Pancreas (tissue), 10 donors: ENCODE measurements at regions not wholly inside any gene's neighbourhood (a gene's known extent, or its start where the extent isn't known, plus 50 kb on each side); places are given as distances from the start of the nearest gene placed in this dataset.

Source experiments
- ATAC-seq, 4 donors: fragments of 200-7000 bp; cut with Tn5 transposase; one replicate each; pipeline versions ENCODE4 v1.8.0 to v1.9.1; 2020; ENCODE audit warnings: mild to moderate bottlenecking in 4 of 4, moderate library complexity in 4 of 4
- DNase-seq, 6 donors: peaks; one replicate each; pipeline ENCODE4 v3.0.0-alpha.2; 2020
- FAIRE-seq: peaks from 2 replicates; lab custom pipeline; 2012; peaks lifted over from hg19 to GRCh38; lab: Jason Lieb, UNC
- H3K27ac ChIP-seq, 4 donors: fragments of 200-600 bp; sonication (generic); 1 replicate in 3 of 4; 2 replicates in 1 of 4; pipeline versions ENCODE4 v1.5.0 to v1.8.0; 2020
- H3K27me3 ChIP-seq, 4 donors: fragments of 200-600 bp; one replicate each; pipeline ENCODE4 v1.8.0; 2021
- H3K36me3 ChIP-seq, 3 donors: fragments of 200-600 bp; sonication (generic) in 1 of 3; one replicate each; pipeline versions ENCODE4 v1.5.0 to v1.8.0; 2020 to 2021
- H3K4me1 ChIP-seq, 3 donors: fragments of 200-600 bp; one replicate each; pipeline ENCODE4 v1.8.0; 2021
- H3K4me3 ChIP-seq, 4 donors: fragments of 200-600 bp; sonication (generic) in 2 of 4; one replicate each; pipeline versions ENCODE4 v1.5.0 to v1.8.0; 2020 to 2021
- H3K9me3 ChIP-seq, 4 donors: fragments of 200-600 bp; one replicate each; pipeline ENCODE4 v1.8.0; 2021
- WGBS, 2 donors: extraction: QIAGEN DNeasy Blood & Tissue Kit; methylation state at CpG; one replicate each; pipeline ENCODE4 v1.1.7; 2013; 5-methylcytosine and 5-hydroxymethylcytosine counted together
- intact Hi-C, 3 donors: fragments of 100-400 bp; cut with DNase I; formaldehyde crosslinking; loops; one replicate each; pipeline versions ENCODE4 v1.11.1 to v1.14.2; 2022
- TF ChIP-seq, protein P1 (sequence below), 4 donors: fragments of 200-600 bp; sonication (generic) in 3 of 4; IDR thresholded peaks; one replicate each; pipeline versions ENCODE4 v1.5.0 to v1.8.0; 2021; ENCODE audit warnings: antibody characterized with exemption in 4 of 4
- donor health status: healthy with polysubstance abuse.
- donor health status: DM: no; HTN: no; CAD: no; lungs with moderate emphysema.
- donor health status: DM: no; HTN: no; CAD: no.
- donor health status: control.
- donor health status: control.
- donor health status: Bipolar disorder and iron deficiency.
- donor health status: DM: yes; HTN: yes; CAD: no.
- donor health status: DM: no; HTN: no; CAD: no.
- donor health status: DM: no; HTN: no; CAD: no.
- donor health status: DM: yes; HTN: yes; CAD: no.

DNA sequence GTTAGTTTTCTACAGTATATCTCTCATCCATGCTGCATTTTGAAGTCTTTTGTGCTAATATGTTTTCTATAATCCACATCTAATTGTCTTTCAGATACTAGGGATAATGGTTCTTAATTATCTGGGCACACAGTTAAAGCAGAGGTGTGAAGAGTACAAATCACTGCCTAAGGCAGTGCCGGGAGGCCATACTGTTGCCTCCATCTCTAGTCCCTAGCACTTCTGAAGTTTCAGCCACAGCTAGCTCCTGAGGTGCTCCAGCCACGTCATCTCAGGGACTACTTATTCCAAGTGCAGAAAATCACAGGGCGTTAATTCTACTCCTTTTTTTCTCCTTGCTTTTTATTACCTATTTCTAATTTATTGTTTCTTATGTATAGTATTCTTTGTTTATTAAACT lies 760.0 kb upstream of the FAM174A start:
- no peak for DNase-seq
- H3K4me3 ChIP-seq = no peak overlapping the region
- H3K27me3 ChIP-seq = no peaks in the 10 kb centered on the region
- ATAC-seq = no peak
- FAIRE-seq = no peak
- 77 to 81% methylated on average over 3 of the region's 3 CpGs for WGBS, 2 donors
- H3K36me3 ChIP-seq = no peaks in the 10 kb centered on the region
- no peak overlapping the region for H3K27ac ChIP-seq
- TF ChIP-seq, protein P1, sequence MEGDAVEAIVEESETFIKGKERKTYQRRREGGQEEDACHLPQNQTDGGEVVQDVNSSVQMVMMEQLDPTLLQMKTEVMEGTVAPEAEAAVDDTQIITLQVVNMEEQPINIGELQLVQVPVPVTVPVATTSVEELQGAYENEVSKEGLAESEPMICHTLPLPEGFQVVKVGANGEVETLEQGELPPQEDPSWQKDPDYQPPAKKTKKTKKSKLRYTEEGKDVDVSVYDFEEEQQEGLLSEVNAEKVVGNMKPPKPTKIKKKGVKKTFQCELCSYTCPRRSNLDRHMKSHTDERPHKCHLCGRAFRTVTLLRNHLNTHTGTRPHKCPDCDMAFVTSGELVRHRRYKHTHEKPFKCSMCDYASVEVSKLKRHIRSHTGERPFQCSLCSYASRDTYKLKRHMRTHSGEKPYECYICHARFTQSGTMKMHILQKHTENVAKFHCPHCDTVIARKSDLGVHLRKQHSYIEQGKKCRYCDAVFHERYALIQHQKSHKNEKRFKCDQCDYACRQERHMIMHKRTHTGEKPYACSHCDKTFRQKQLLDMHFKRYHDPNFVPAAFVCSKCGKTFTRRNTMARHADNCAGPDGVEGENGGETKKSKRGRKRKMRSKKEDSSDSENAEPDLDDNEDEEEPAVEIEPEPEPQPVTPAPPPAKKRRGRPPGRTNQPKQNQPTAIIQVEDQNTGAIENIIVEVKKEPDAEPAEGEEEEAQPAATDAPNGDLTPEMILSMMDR (IDR thresholded peaks at IDR 0.05) = no peak
- intact Hi-C loops = no loop called here
- H3K9me3 ChIP-seq = no peaks in the 10 kb centered on the region
- H3K4me1 ChIP-seq = peaks cover 0 to 9% (median 2%) of the 10 kb centered on the region in 3 donors

GRCh38 chr5:99773290-99773689 lies 761.9 kb upstream of the FAM174A start:
- no peak for FAIRE-seq
- H3K4me1 ChIP-seq = peaks cover 0 to 9% (median 2%) of the 10 kb centered on the region in 3 donors
- 10 to 14% methylated on average over 1 of the region's 1 CpG for WGBS, 2 donors
- DNase-seq = no peak
- TF ChIP-seq, protein P1 (IDR thresholded peaks at IDR 0.05) = no peak
- no peaks in the 10 kb centered on the region for H3K36me3 ChIP-seq
- H3K4me3 ChIP-seq = no peak overlapping the region
- H3K9me3 ChIP-seq = no peaks in the 10 kb centered on the region
- ATAC-seq = no peak
- no peak overlapping the region for H3K27ac ChIP-seq
- intact Hi-C loops = no loop called here
- no peaks in the 10 kb centered on the region for H3K27me3 ChIP-seq

GRCh38 chr5:99771296-99771695 lies 763.9 kb upstream of the FAM174A start:
- Histone ChIP-seq H3K4me1 (peaks cover 0 to 9% (median 2%) of the 10 kb centered on the region in 3 donors), H3K27me3 (no peaks in the 10 kb centered on the region), H3K9me3 (no peaks in the 10 kb centered on the region), H3K27ac (no peak overlapping the region), H3K36me3 (no peaks in the 10 kb centered on the region), H3K4me3 (no peak overlapping the region)
- FAIRE-seq = no peak
- 94 to 100% methylated on average over 1 of the region's 1 CpG for WGBS, 2 donors
- intact Hi-C loops = no loop called here
- TF ChIP-seq, protein P1 (IDR thresholded peaks at IDR 0.05) = no peak
- no peak for ATAC-seq
- DNase-seq = no peak

- WGBS, 2 donors = 64 to 80% methylated on average over 3 of the region's 3 CpGs
- Histone ChIP-seq H3K9me3 (no peaks in the 10 kb centered on the region), H3K4me3 (no peak overlapping the region), H3K27me3 (no peaks in the 10 kb centered on the region), H3K4me1 (no peaks in the 10 kb centered on the region), H3K27ac (no peak overlapping the region), H3K36me3 (no peaks in the 10 kb centered on the region)
- TF ChIP-seq, protein P1 (IDR thresholded peaks at IDR 0.05) = no peak
- DNase-seq (no peak), FAIRE-seq (no peak), ATAC-seq (no peak)
- intact Hi-C loops = no loop called here
These were observed 770.2 kb upstream of the FAM174A start for GRCh38 chr5:99765011-99765410.

GRCh38 chr5:99763021-99763774 lies 772.0 kb upstream of the FAM174A start:
- H3K9me3 ChIP-seq = no peaks in the 10 kb centered on the region
- TF ChIP-seq, protein P1 (IDR thresholded peaks at IDR 0.05) = no peak
- ATAC-seq (no peak), DNase-seq (peak in 2 of 6 donors; percentile 25 to 35), FAIRE-seq (no peak)
- 84 to 87% methylated on average over 11 of the region's 11 CpGs for WGBS, 2 donors
- no peak overlapping the region for H3K27ac ChIP-seq
- no peaks in the 10 kb centered on the region for H3K4me1 ChIP-seq
- H3K36me3 ChIP-seq = no peaks in the 10 kb centered on the region
- intact Hi-C loops = no loop called here
- H3K4me3 ChIP-seq = no peak overlapping the region
- no peaks in the 10 kb centered on the region for H3K27me3 ChIP-seq
